Neural cell (in vitro differentiated cells): ENCODE measurements at regions not wholly inside any gene's neighbourhood (a gene's known extent, or its start where the extent isn't known, plus 50 kb on each side); places are given as distances from the start of the nearest gene placed in this dataset.

Experiments
- H2AFZ ChIP-seq: fragments of 200-600, 300-800 bp; sonication (generic), shearing (Covaris generic); 2 replicates; pipeline ENCODE4 v1.6.0; 2014; ENCODE audit warnings: low read depth, mild to moderate bottlenecking, antibody characterized with exemption, low read length, moderate library complexity
- H3F3A ChIP-seq: fragments of 200-600 bp; shearing (Covaris generic); 2 replicates; pipeline ENCODE4 v1.6.1; 2016; ENCODE audit warnings: mild to moderate bottlenecking, moderate library complexity, mixed read lengths, antibody characterized with exemption, low read length; ENCODE audit not compliant: insufficient read depth, poor library complexity, severe bottlenecking
- H3K27ac ChIP-seq: fragments of 200-600, 300-800 bp; sonication (generic), shearing (Covaris generic); 2 replicates; pipeline ENCODE4 v1.5.1; 2014; ENCODE audit warnings: mild to moderate bottlenecking, low read length, moderate library complexity
- H3K27me3 ChIP-seq: fragments of 300-800, 200-600 bp; sonication (generic), shearing (Covaris generic); 2 replicates; pipeline ENCODE4 v1.6.0; 2014; ENCODE audit warnings: mild to moderate bottlenecking, low read depth, low read length, moderate library complexity; ENCODE audit not compliant: insufficient read depth
- H3K36me3 ChIP-seq: fragments of 300-800, 200-600 bp; sonication (generic), shearing (Covaris generic); 2 replicates; pipeline ENCODE4 v1.5.1; 2014; ENCODE audit warnings: mild to moderate bottlenecking, antibody characterized with exemption, low read length, moderate library complexity; ENCODE audit not compliant: insufficient read depth
- H3K4me2 ChIP-seq: fragments of 300-800, 200-600 bp; sonication (generic), shearing (Covaris generic); 2 replicates; pipeline ENCODE4 v1.6.0; 2014; ENCODE audit warnings: mild to moderate bottlenecking, low read length
- H3K4me3 ChIP-seq: fragments of 300-800, 200-600 bp; sonication (generic), shearing (Covaris generic); 2 replicates; pipeline ENCODE4 v1.5.1; 2014; ENCODE audit warnings: mild to moderate bottlenecking, low read length, moderate library complexity
- H3K79me2 ChIP-seq: fragments of 200-600 bp; shearing (Covaris generic); replicated peaks from 2 replicates; pipeline ENCODE4 v1.6.0; 2014; ENCODE audit warnings: mild to moderate bottlenecking, low read length, moderate library complexity; ENCODE audit not compliant: insufficient read depth
- H3K9ac ChIP-seq: fragments of 300-800, 200-600 bp; sonication (generic), shearing (Covaris generic); 2 replicates; pipeline ENCODE4 v1.6.1; 2016; ENCODE audit warnings: mild to moderate bottlenecking, low read length, mixed read lengths
- H3K9me2 ChIP-seq: fragments of 200-600 bp; shearing (Covaris generic); 2 replicates; pipeline ENCODE4 v1.6.1; 2016; ENCODE audit warnings: mild to moderate bottlenecking, low read length, mixed read lengths; ENCODE audit not compliant: insufficient read depth
- H3K9me3 ChIP-seq: fragments of 200-600, 300-800 bp; sonication (generic), shearing (Covaris generic); 2 replicates; pipeline ENCODE4 v1.6.1; 2016; ENCODE audit warnings: mild to moderate bottlenecking, mixed run types, low read length, moderate library complexity, mixed read lengths
- H4K20me1 ChIP-seq: fragments of 200-600 bp; shearing (Covaris generic); 2 replicates; pipeline ENCODE4 v1.6.1; 2016; ENCODE audit warnings: mild to moderate bottlenecking, mixed run types; ENCODE audit not compliant: insufficient read depth
- EP300 ChIP-seq: fragments of 450-650 bp; conservative IDR thresholded peaks from 2 replicates; pipeline ENCODE4 v1.6.1; 2014; ENCODE audit warnings: antibody characterized with exemption, mild to moderate bottlenecking, moderate library complexity; ENCODE audit not compliant: poor library complexity, severe bottlenecking
- EZH2 ChIP-seq: fragments of 200-600, 300-800 bp; shearing (Covaris generic), sonication (generic); IDR thresholded peaks from 2 replicates; pipeline ENCODE4 v1.6.1; 2014; ENCODE audit warnings: antibody characterized with exemption, low read length, borderline replicate concordance, mild to moderate bottlenecking; ENCODE audit not compliant: insufficient read depth, poor library complexity, severe bottlenecking
- MXI1 ChIP-seq: fragments of 450-650 bp; conservative IDR thresholded peaks from 2 replicates; pipeline ENCODE4 v1.6.1; 2014; ENCODE audit warnings: antibody characterized with exemption, mild to moderate bottlenecking; ENCODE audit not compliant: poor library complexity, severe bottlenecking
- POLR2AphosphoS5 ChIP-seq: IDR thresholded peaks from 2 replicates; pipeline ENCODE4 v1.6.1; 2012
- RAD21 ChIP-seq: fragments of 450-650 bp; conservative IDR thresholded peaks from 2 replicates; pipeline ENCODE4 v1.6.1; 2014; ENCODE audit warnings: antibody characterized with exemption, mild to moderate bottlenecking, moderate library complexity
- SMC3 ChIP-seq: fragments of 450-650 bp; conservative IDR thresholded peaks from 2 replicates; pipeline ENCODE4 v1.6.1; 2014; ENCODE audit warnings: antibody characterized with exemption, mild to moderate bottlenecking, moderate library complexity; ENCODE audit not compliant: poor library complexity
- TAF1 ChIP-seq: IDR thresholded peaks from 2 replicates; pipeline ENCODE4 v1.6.1; 2012; ENCODE audit warnings: low read depth
- TF ChIP-seq, protein P1 (sequence below): IDR thresholded peaks from 2 replicates; pipeline ENCODE4 v1.6.1; 2012; ENCODE audit warnings: borderline replicate concordance
- TF ChIP-seq, protein P2 (sequence below): fragments of 450-650 bp; IDR thresholded peaks from 2 replicates; pipeline ENCODE4 v1.5.1; 2014; ENCODE audit warnings: antibody characterized with exemption, mild to moderate bottlenecking, moderate library complexity; ENCODE audit not compliant: poor library complexity, severe bottlenecking

DNA sequence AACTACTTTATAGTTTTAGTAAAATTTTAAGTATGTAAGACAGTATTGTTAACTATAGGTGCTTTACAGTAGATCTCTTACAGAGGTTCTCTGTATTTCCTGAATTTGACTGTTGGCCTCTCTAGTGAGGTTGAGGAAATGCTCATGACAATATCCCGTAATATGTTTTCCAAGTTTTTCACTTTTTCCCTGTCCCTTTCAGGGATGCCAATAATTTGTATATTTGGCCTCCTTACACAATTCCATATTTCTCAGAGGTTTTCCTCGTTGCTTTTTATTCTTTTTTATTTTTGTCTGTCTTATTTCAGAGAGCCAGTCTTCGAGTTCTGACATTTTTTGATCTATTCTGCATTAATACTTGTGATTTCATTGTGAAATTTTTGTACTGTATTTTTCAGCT is 233.7 kb upstream of the PDE3A start:
- TF ChIP-seq, protein P1, sequence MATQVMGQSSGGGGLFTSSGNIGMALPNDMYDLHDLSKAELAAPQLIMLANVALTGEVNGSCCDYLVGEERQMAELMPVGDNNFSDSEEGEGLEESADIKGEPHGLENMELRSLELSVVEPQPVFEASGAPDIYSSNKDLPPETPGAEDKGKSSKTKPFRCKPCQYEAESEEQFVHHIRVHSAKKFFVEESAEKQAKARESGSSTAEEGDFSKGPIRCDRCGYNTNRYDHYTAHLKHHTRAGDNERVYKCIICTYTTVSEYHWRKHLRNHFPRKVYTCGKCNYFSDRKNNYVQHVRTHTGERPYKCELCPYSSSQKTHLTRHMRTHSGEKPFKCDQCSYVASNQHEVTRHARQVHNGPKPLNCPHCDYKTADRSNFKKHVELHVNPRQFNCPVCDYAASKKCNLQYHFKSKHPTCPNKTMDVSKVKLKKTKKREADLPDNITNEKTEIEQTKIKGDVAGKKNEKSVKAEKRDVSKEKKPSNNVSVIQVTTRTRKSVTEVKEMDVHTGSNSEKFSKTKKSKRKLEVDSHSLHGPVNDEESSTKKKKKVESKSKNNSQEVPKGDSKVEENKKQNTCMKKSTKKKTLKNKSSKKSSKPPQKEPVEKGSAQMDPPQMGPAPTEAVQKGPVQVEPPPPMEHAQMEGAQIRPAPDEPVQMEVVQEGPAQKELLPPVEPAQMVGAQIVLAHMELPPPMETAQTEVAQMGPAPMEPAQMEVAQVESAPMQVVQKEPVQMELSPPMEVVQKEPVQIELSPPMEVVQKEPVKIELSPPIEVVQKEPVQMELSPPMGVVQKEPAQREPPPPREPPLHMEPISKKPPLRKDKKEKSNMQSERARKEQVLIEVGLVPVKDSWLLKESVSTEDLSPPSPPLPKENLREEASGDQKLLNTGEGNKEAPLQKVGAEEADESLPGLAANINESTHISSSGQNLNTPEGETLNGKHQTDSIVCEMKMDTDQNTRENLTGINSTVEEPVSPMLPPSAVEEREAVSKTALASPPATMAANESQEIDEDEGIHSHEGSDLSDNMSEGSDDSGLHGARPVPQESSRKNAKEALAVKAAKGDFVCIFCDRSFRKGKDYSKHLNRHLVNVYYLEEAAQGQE = no peak
- TF ChIP-seq POLR2AphosphoS5 (no peak), EZH2 (no peak), TAF1 (no peak), EP300 (no peak), SMC3 (no peak), MXI1 (no peak)
- H3K79me2 ChIP-seq = no peaks in the 10 kb centered on the region
- no peak overlapping the region for H3K4me3 ChIP-seq
- H3K9me2 ChIP-seq = no peaks in the 10 kb centered on the region
- H2AFZ ChIP-seq = no peak overlapping the region
- H3K36me3 ChIP-seq = no peaks in the 10 kb centered on the region
- no peaks in the 10 kb centered on the region for H3K27me3 ChIP-seq
- no peak overlapping the region for H3K4me2 ChIP-seq
- H4K20me1 ChIP-seq = no peaks in the 10 kb centered on the region
- H3K9ac ChIP-seq = no peak overlapping the region
- H3K27ac ChIP-seq = no peak overlapping the region
- no peaks in the 10 kb centered on the region for H3F3A ChIP-seq
- no peaks in the 10 kb centered on the region for H3K9me3 ChIP-seq

DNA sequence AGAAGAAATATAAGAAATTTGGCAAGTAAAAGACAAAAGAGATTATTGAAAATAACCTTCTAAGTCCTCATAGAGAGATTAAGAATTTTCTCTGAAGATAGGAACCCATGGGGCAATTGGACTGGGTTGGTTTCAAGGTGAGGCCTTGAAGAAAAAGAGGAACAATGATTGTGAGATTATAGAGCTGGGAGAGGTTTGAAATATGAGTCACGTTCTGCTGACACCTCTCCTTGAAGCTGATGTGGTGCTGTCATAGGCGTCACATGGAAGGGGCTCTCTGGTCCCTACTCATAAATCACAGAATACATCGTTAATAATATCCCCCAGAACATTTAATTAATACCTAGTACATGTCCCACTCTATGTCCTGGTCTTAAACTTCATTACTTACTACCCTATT is 227.6 kb upstream of the PDE3A start:
- H3F3A ChIP-seq = no peaks in the 10 kb centered on the region
- H4K20me1 ChIP-seq = no peaks in the 10 kb centered on the region
- no peak overlapping the region for H2AFZ ChIP-seq
- H3K36me3 ChIP-seq = no peaks in the 10 kb centered on the region
- H3K4me2 ChIP-seq = no peak overlapping the region
- H3K79me2 ChIP-seq = no peaks in the 10 kb centered on the region
- H3K9me2 ChIP-seq = no peaks in the 10 kb centered on the region
- H3K9ac ChIP-seq = no peak overlapping the region
- H3K27ac ChIP-seq = no peak overlapping the region
- no peak for TF ChIP-seq SMC3
- no peaks in the 10 kb centered on the region for H3K27me3 ChIP-seq
- H3K9me3 ChIP-seq = no peaks in the 10 kb centered on the region
- H3K4me3 ChIP-seq = no peak overlapping the region

DNA sequence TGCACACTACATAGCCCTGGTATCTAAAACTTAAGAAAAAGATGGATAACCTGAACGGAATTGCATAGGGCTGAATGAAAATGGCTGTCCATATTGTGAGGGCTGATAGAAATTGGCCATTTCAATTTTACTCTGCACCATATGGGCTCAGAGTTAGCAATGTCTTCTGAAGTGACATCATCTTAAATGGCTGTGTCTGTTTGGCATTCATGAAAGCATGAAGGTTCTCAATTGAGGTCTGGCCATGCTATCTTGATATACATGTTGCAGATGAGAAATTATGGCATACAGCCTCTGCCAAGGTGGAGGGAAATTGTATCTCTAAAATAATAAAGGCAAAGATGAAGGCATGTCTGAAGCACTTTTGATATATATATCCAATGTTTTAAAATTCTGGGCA is 226.0 kb upstream of the PDE3A start:
- Histone ChIP-seq H3K79me2 (no peaks in the 10 kb centered on the region), H2AFZ (no peak overlapping the region), H3K9ac (no peak overlapping the region), H3K36me3 (no peaks in the 10 kb centered on the region), H3K4me3 (no peak overlapping the region), H3F3A (no peaks in the 10 kb centered on the region), H3K4me2 (no peak overlapping the region), H3K9me3 (no peaks in the 10 kb centered on the region), H3K9me2 (no peaks in the 10 kb centered on the region), H3K27ac (no peak overlapping the region), H4K20me1 (no peaks in the 10 kb centered on the region), H3K27me3 (no peaks in the 10 kb centered on the region)
- TF ChIP-seq RAD21 = no peak
- TF ChIP-seq, protein P1 = no peak
- TF ChIP-seq TAF1 = no peak
- TF ChIP-seq MXI1 = no peak
- TF ChIP-seq EP300 = no peak
- TF ChIP-seq SMC3 = no peak
- TF ChIP-seq, protein P2, sequence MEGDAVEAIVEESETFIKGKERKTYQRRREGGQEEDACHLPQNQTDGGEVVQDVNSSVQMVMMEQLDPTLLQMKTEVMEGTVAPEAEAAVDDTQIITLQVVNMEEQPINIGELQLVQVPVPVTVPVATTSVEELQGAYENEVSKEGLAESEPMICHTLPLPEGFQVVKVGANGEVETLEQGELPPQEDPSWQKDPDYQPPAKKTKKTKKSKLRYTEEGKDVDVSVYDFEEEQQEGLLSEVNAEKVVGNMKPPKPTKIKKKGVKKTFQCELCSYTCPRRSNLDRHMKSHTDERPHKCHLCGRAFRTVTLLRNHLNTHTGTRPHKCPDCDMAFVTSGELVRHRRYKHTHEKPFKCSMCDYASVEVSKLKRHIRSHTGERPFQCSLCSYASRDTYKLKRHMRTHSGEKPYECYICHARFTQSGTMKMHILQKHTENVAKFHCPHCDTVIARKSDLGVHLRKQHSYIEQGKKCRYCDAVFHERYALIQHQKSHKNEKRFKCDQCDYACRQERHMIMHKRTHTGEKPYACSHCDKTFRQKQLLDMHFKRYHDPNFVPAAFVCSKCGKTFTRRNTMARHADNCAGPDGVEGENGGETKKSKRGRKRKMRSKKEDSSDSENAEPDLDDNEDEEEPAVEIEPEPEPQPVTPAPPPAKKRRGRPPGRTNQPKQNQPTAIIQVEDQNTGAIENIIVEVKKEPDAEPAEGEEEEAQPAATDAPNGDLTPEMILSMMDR = no peak
- TF ChIP-seq EZH2 = no peak
- no peak for TF ChIP-seq POLR2AphosphoS5
